Stimulated activated memory B cell treated with anti-CD40 and anti-IgM and Interleukin-4, amounts not matched to agents 10 μg/mL and 1 μg/mL and 100 μg/mL, for 72 hours (primary cell): ENCODE measurements at regions not wholly inside any gene's neighbourhood (a gene's known extent, or its start where the extent isn't known, plus 50 kb on each side); places are given as distances from the start of the nearest gene placed in this dataset.

Experiments used
- ATAC-seq: fragments of 150-1000 bp; cut with Tn5 transposase; 2 replicates; pipeline ENCODE4 v1.10.0; 2021
- H3K27ac Mint-ChIP-seq: one replicate; pipeline ENCODE4 v1.8.0; 2022; ENCODE audit warnings: mild to moderate bottlenecking, mixed read lengths
- H3K27me3 Mint-ChIP-seq: one replicate; pipeline ENCODE4 v1.8.0; 2022; ENCODE audit warnings: mixed read lengths
- H3K36me3 Mint-ChIP-seq: one replicate; pipeline ENCODE4 v1.8.0; 2022; ENCODE audit warnings: mixed read lengths
- H3K4me1 Mint-ChIP-seq: one replicate; pipeline ENCODE4 v1.8.0; 2022; ENCODE audit warnings: mixed read lengths
- H3K4me3 Mint-ChIP-seq: one replicate; pipeline ENCODE4 v1.8.0; 2022; ENCODE audit warnings: mild to moderate bottlenecking, moderate library complexity, mixed read lengths
- H3K9me3 Mint-ChIP-seq: one replicate; pipeline ENCODE4 v1.8.0; 2022; ENCODE audit warnings: mixed read lengths

DNA sequence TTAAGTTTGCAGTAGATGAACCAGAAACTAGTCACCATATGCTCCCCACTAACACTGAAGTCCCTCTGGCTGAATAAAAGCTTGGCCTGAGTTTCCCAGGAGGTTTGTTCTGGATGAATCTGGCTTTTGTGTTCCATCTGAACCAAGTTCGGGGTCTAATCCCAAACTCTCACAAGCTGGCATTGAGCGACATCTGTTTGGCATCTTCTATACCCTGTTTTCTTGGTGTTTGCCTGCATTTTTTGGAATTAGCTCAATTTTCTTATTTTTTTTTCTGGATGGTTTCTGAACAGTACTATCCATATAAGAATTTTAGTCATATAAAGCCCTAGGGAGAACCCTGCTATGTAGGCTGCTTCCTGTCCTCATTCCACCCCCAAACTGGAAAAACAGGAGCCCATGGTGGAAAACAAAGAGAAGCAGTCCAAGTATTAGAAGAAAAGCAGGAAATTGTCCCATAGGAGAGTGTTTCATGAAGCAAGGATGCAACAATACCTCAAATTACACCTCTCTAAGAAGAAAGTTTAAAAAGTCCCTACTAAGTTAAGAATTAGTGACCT, 737.1 kb downstream of the DHX35 start:
- Mint-ChIP-seq H3K4me3 (no peak overlapping the region), H3K27me3 (no peaks in the 10 kb centered on the region), H3K9me3 (no peaks in the 10 kb centered on the region), H3K4me1 (peaks cover 14% of the 10 kb centered on the region), H3K36me3 (no peaks in the 10 kb centered on the region), H3K27ac (no peak overlapping the region)
- no peak for ATAC-seq

DNA sequence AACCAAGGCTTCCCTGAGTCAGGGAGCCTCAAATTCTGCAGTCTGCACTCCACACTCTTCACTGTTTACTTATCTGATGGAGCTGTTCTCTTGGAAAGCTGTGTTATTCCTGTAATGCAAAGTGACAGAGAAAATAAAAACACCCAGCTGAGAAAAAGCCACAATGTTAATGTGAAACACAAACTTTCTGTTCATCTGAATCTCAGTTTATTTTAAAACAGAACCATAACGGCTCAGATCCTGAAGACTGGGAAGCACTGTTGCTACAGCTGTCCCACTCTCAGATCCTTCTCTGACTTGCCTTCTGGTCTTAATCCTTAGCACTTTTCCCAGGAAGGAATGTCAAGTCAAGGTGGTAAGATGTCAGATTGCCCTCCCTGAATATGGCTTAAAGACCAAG, 736.6 kb downstream of the DHX35 start:
- Mint-ChIP-seq H3K4me1 (peaks cover 14% of the 10 kb centered on the region), H3K4me3 (no peak overlapping the region), H3K27ac (no peak overlapping the region), H3K9me3 (no peaks in the 10 kb centered on the region), H3K27me3 (no peaks in the 10 kb centered on the region), H3K36me3 (no peaks in the 10 kb centered on the region)
- ATAC-seq = no peak

DNA sequence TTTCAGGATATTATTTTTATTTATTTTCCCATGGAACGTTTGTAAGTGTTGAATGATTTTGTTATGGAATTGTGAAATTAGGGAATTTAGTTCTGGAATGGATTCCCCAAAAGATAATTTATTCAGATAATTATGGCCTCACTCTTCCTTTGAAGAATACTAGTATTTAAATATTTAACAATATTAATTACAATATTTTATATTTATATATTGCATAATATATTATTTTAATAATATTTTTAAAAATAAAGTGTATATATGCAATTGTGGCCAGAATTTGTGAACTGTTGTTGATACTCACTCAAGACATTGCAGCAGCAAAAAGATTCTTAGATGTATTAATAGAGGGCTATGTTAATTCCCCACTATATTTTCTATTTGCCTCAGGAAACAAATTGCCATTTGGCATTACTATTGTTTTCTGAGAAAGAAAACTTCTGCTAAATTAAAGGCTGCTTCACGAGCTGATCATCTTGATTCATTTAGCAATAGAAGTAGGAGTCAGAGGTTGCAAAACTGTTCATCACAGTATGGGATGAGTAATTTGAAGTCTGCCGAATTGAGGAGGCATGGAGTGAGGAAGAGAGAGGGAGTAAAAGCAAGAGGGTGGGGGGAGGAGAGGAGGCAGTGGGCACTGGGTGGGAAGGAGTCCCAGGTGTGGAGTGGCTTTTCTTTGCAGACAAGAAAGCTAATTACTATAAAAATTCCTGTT, 729.2 kb downstream of the DHX35 start:
- no peak for ATAC-seq
- Mint-ChIP-seq H3K27me3 (no peaks in the 10 kb centered on the region), H3K4me1 (no peaks in the 10 kb centered on the region), H3K27ac (no peak overlapping the region), H3K9me3 (no peaks in the 10 kb centered on the region), H3K36me3 (no peaks in the 10 kb centered on the region), H3K4me3 (no peak overlapping the region)

DNA sequence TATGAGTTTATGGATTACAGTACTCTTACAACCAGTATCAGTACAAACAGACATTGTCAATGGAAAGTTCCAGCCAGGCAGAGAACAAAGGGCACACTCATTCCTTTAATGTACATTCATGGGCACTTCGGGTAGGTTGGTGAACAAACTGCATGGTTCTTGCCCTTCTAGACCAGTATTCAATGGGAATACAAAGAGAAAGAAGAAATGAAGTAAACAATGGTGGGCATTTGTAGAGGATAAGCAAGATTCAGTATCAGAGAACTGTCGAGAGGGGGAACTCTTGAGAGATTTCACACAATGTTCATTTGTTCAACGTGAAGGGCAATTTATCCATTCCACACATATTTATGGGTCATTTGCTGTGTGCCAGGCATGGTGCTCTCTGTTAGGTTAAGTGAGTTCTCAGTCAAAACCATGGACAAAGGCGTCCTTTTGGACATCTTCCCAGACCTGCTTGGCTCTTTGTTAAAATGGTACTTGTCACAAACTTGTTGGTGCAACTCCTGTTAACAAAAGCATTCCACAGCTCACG, 714.8 kb downstream of the DHX35 start:
- Mint-ChIP-seq H3K4me1 (no peaks in the 10 kb centered on the region), H3K27ac (no peak overlapping the region), H3K27me3 (no peaks in the 10 kb centered on the region), H3K36me3 (peaks cover 5% of the 10 kb centered on the region), H3K9me3 (peaks cover 5% of the 10 kb centered on the region), H3K4me3 (no peak overlapping the region)
- ATAC-seq = no peak

DNA sequence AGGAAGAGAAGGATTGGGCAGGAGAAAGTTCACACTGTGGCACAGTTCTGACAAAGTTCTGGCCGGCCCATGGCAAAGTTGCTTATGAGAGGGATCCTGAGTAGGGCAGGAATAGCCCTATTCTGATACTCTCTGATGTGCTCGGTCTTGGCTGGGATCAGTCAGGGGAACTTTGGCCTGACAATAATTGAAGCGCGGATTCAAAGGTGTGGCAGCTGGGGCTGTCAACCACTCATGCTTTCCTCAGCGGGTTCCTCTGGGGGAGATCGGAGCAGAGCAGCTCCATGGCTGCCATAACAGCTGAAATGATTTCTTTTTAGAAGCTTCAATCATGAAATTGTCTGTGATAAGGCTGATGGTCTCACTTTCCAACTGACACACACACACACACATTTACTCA, 714.1 kb downstream of the DHX35 start:
- ATAC-seq = no peak
- Mint-ChIP-seq H3K27ac (no peak overlapping the region), H3K4me3 (no peak overlapping the region), H3K9me3 (peaks cover 5% of the 10 kb centered on the region), H3K4me1 (peaks cover 2% of the 10 kb centered on the region), H3K36me3 (peaks cover 5% of the 10 kb centered on the region), H3K27me3 (no peaks in the 10 kb centered on the region)

DNA sequence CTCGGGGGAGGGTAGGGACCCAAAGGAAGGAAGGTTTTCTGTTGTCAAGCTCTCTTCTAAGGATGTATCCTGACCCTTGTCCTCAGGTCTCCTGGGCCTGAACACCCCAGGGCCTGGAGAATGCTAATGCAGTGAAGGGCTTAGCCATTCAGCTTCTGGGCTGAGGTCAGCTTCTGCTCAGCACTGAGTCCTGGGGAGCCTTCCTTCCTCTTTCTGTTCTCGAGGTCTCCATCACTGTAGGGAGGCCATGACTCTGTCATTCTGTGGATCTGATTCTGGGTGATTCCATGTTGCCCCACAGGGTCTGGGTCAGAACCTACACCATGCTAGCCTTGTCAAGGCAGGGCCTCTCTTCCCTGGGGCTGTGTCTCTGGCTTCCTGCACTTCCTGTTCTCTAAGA, 712.7 kb downstream of the DHX35 start:
- peak; percentile 58 for ATAC-seq
- no peak overlapping the region for H3K27ac Mint-ChIP-seq
- H3K36me3 Mint-ChIP-seq = peaks cover 5% of the 10 kb centered on the region
- no peak overlapping the region for H3K4me3 Mint-ChIP-seq
- H3K4me1 Mint-ChIP-seq = peaks cover 10% of the 10 kb centered on the region
- H3K9me3 Mint-ChIP-seq = peaks cover 3% of the 10 kb centered on the region
- no peaks in the 10 kb centered on the region for H3K27me3 Mint-ChIP-seq

DNA sequence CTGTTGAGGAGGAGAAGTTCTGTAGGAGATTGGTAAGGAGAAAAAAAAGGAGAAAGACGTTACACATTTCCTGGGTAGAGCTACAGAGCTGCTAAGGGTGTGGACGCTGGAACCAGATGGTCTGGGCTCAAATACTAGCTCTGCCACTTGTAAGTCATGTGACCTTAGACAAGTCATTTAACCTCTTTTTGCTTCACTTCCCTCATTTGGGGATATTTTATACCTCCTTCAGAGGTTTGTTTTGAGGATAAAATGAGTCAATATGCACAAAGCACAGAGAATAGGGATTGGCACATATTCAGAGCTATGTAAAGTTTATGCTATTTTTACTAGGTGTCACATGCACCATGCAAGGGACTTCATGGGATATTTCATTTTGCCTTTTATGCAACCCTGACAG, 708.8 kb downstream of the DHX35 start:
- ATAC-seq = peak; percentile 70
- peak overlapping the region; percentile 7 for H3K27ac Mint-ChIP-seq
- peaks cover 6% of the 10 kb centered on the region for H3K27me3 Mint-ChIP-seq
- no peaks in the 10 kb centered on the region for H3K36me3 Mint-ChIP-seq
- no peaks in the 10 kb centered on the region for H3K9me3 Mint-ChIP-seq
- H3K4me3 Mint-ChIP-seq = no peak overlapping the region
- peaks cover 17% of the 10 kb centered on the region for H3K4me1 Mint-ChIP-seq

DNA sequence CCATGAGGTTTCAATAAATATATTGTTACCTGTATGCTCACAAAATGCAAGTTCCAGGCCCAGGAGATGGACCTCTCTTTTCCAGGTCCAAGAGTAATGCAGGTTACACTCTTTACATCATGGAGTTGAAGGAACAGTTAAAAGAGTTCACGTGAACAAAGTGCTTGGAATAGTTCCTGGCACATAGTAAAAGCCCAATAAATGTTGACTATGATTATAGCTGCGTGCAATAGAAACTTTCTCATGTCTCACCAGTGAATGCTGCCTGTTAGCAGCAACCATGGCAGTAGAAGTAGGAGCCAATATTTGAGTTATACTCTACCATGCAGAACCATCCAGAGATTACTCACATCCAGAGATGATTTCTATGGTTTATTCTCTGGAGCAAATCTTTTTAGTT, 707.5 kb downstream of the DHX35 start:
- no peak overlapping the region for H3K27ac Mint-ChIP-seq
- no peak overlapping the region for H3K4me3 Mint-ChIP-seq
- H3K27me3 Mint-ChIP-seq = peaks cover 8% of the 10 kb centered on the region
- no peak for ATAC-seq
- H3K9me3 Mint-ChIP-seq = no peaks in the 10 kb centered on the region
- H3K4me1 Mint-ChIP-seq = peaks cover 18% of the 10 kb centered on the region
- no peaks in the 10 kb centered on the region for H3K36me3 Mint-ChIP-seq

DNA sequence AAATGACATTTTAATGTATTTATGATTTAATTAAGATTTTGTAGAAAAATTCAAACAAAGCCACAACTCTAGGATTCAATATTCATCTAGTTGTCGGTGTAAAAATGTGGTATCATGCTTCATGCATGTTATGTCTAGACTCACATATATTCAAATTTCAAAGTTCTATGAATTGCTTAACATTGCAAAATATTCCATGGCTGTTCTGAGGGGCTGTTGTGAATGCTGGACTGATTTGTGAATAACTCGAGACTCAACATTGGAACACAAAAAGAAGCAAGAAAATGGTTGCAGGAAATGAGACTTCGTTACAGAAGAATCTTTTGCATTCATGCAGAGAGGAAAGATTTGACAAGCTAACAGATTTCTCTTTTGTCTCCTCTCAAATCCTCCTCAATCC, 705.9 kb downstream of the DHX35 start:
- Mint-ChIP-seq H3K36me3 (no peaks in the 10 kb centered on the region), H3K4me1 (peaks cover 18% of the 10 kb centered on the region), H3K4me3 (no peak overlapping the region), H3K27ac (no peak overlapping the region), H3K27me3 (peaks cover 8% of the 10 kb centered on the region), H3K9me3 (no peaks in the 10 kb centered on the region)
- no peak for ATAC-seq

DNA sequence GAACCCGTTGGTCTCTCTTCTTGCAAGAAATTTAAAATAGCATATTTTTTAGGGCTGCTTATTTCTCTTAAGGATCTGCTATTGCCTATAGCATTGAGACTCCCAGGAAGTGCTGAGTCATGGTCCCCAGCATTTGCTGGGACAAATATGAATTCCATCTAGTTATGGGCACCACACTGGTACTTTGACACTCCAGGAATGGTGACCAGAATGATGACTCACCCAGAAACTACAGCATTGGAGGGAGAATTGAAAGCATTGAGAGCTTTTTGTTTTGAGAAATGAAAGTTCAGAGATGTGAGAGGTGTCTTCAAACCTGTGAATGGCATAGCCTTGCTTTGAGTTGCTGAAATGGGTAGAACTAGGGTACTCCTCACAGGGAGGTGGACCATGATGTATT, 699.7 kb downstream of the DHX35 start:
- Mint-ChIP-seq H3K9me3 (no peaks in the 10 kb centered on the region), H3K4me1 (peaks cover 29% of the 10 kb centered on the region), H3K27me3 (peaks cover 8% of the 10 kb centered on the region), H3K27ac (peak overlapping the region; percentile 36), H3K4me3 (no peak overlapping the region), H3K36me3 (no peaks in the 10 kb centered on the region)
- ATAC-seq = no peak

DNA sequence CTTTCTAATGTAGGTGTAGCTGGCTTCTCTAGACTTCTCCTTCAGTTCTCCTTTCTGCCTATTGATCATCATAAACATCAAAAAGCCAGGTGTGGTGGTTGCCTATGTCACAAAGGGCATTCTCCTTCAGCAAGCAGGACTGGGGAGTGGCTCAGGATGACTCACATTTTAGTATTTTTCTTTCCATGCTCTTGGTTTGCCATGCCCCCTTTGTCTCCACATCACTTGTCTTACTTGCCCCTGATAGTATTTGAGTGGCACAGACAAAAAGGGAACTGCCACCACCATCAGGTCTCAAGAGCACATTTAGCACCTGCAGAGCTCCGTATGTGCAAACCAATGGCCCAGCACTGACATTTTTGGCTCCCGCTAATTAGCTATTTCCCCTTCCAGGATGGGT, 698.8 kb downstream of the DHX35 start:
- H3K36me3 Mint-ChIP-seq = no peaks in the 10 kb centered on the region
- no peaks in the 10 kb centered on the region for H3K9me3 Mint-ChIP-seq
- peaks cover 2% of the 10 kb centered on the region for H3K27me3 Mint-ChIP-seq
- no peak overlapping the region for H3K4me3 Mint-ChIP-seq
- peak overlapping the region; percentile 36 for H3K27ac Mint-ChIP-seq
- H3K4me1 Mint-ChIP-seq = peaks cover 22% of the 10 kb centered on the region
- peak; percentile 91 for ATAC-seq

DNA sequence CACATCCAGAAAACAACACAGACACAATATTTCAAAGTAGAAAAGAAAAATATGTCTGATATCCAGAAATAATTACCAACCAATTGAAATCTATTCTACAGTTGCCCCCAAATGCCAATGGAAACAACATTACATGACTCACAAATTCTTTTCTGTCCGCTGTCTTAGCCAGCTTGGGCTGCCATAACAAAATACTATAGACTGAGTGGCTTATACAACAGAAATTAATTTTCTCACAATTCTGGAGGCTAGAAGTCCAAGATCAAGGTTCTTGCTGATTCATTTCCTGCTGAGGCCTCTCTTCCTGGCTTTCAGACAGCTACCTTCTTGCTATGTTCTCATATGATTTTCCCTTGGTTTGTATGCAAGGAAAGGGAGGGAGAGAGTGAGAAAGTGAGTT, 698.1 kb downstream of the DHX35 start:
- Mint-ChIP-seq H3K4me1 (peaks cover 21% of the 10 kb centered on the region), H3K4me3 (no peak overlapping the region), H3K9me3 (no peaks in the 10 kb centered on the region), H3K36me3 (no peaks in the 10 kb centered on the region), H3K27ac (peak overlapping the region; percentile 36), H3K27me3 (no peaks in the 10 kb centered on the region)
- ATAC-seq = no peak

DNA sequence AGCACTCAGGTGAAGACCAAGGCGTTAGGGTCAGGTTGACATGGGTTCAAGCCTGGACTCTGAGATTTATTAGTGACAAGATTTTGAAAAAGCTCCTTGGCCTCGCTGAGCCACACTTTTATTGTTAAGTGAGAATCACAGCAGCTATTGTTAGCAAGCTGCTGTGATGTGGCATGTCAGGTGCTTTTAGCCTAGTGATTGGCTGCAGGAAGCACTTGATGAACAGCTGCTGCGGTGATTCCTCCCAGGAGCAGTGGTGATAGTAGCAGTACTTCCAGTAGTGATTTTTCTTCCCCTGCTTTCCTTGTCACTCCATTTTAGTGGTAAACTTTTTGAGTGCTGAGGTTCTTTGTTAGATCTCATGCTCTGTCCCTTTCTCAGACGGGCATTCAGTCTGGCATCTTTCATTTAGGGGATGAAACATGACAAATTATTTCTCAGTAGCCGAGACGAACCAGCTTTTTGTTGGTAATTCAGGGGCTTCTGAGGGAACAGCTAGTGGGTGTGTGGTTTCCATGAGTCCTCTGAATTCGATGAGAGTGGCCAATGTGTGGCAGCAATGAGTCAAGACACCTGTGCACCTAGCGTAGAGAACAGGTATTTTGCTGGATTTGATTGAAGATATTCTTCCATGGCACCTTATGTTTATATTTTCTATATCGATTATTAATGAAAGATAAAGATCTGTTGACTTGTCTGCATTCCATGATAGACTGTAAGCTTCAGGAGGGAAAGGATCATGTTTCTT, 696.7 kb downstream of the DHX35 start:
- no peaks in the 10 kb centered on the region for H3K27me3 Mint-ChIP-seq
- no peak overlapping the region for H3K4me3 Mint-ChIP-seq
- peaks cover 21% of the 10 kb centered on the region for H3K4me1 Mint-ChIP-seq
- no peaks in the 10 kb centered on the region for H3K9me3 Mint-ChIP-seq
- no peak overlapping the region for H3K27ac Mint-ChIP-seq
- no peaks in the 10 kb centered on the region for H3K36me3 Mint-ChIP-seq
- no peak for ATAC-seq

DNA sequence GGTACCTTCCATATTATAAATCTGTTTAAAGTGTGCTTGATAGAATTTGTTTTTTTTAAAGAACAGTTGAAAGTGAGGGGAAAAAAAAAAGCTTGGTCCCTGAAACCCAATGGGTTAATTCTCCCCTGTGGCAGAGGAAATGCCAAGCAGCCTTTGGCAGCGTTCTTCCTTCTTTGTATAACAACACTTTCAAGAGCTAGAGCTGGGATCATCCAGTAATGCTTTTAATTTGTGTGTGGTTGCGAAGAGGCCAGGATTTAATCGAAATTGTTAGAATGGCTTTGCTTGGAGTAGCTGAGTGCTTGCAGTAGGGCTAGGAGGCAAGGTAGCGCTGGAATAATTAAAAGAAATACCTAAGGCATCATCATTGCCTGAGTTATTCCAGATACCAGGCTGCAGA, 692.0 kb downstream of the DHX35 start:
- no peaks in the 10 kb centered on the region for H3K36me3 Mint-ChIP-seq
- no peaks in the 10 kb centered on the region for H3K4me1 Mint-ChIP-seq
- H3K27ac Mint-ChIP-seq = no peak overlapping the region
- no peak overlapping the region for H3K4me3 Mint-ChIP-seq
- H3K9me3 Mint-ChIP-seq = no peaks in the 10 kb centered on the region
- H3K27me3 Mint-ChIP-seq = peaks cover 16% of the 10 kb centered on the region
- ATAC-seq = no peak

DNA sequence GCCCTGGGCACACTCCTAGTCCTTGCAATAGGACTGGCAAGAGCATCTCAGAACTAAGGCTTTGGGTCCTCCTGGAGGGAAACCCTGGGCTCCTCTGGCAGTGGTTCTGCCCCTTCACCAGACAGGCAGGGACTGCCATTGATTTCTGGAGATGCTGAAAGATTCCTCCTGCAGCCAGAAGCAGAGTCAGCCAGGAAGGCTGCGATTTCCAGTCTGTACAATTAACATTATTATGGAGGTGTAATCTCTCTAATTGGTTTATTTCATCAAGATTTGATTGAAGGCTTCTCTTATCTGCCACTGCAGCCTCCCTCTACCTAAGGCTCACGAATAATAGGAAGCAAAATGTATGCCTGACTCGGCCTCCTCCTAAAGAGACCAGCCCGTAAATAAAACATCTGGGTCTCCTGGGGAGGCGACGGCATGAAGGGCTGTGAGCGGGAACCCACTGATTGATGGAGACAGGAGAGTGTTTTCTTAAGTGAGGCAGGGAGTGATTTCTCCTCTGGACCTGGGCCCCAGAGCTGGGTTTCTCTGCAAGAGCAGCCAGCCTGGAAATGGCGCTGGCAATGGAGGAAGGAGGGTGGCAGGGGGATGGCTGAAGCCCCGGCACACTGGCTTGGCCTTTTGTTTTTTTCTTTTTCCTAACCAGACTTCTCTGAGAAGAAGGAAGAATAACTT, 689.6 kb downstream of the DHX35 start:
- H3K36me3 Mint-ChIP-seq = no peaks in the 10 kb centered on the region
- H3K9me3 Mint-ChIP-seq = no peaks in the 10 kb centered on the region
- H3K4me3 Mint-ChIP-seq = no peak overlapping the region
- H3K27ac Mint-ChIP-seq = no peak overlapping the region
- peaks cover 16% of the 10 kb centered on the region for H3K27me3 Mint-ChIP-seq
- no peaks in the 10 kb centered on the region for H3K4me1 Mint-ChIP-seq
- ATAC-seq = no peak
